Activated T-helper 2 cell treated with anti-CD3 and anti-CD28 coated beads, Interferon-gamma antibody, Interleukin-2, Interleukin-4, amounts not matched to agents 10 μg/mL and 5 μg/mL and 100 μg/mL, durations not matched to agents 14 hours and 24 hours and 36 hours (primary cell): ENCODE measurements at regions not wholly inside any gene's neighbourhood (a gene's known extent, or its start where the extent isn't known, plus 50 kb on each side); places are given as distances from the start of the nearest gene placed in this dataset.

Source experiments
- DNase-seq: peaks from one replicate; pipeline ENCODE4 v3.0.0; 2021; ENCODE audit warnings: low spot score
- H3K27ac Mint-ChIP-seq: one replicate; pipeline ENCODE4 v1.8.0; 2021; ENCODE audit warnings: mixed read lengths
- H3K27me3 Mint-ChIP-seq: one replicate; pipeline ENCODE4 v1.8.0; 2021; ENCODE audit warnings: low read depth, mixed read lengths
- H3K36me3 Mint-ChIP-seq: one replicate; pipeline ENCODE4 v1.8.0; 2021; ENCODE audit warnings: low read depth, mixed read lengths
- H3K4me1 Mint-ChIP-seq: one replicate; pipeline ENCODE4 v1.8.0; 2021; ENCODE audit warnings: low read depth, mixed read lengths
- H3K4me3 Mint-ChIP-seq: one replicate; pipeline ENCODE4 v1.8.0; 2021; ENCODE audit warnings: low read depth, mild to moderate bottlenecking, moderate library complexity, mixed read lengths
- H3K9me3 Mint-ChIP-seq: one replicate; pipeline ENCODE4 v1.8.0; 2021; ENCODE audit warnings: mixed read lengths
- intact Hi-C: fragments of 100-400 bp; cut with micrococcal nuclease; formaldehyde crosslinking; loops from one replicate; pipeline ENCODE4 v1.15.1; 2023

DNA sequence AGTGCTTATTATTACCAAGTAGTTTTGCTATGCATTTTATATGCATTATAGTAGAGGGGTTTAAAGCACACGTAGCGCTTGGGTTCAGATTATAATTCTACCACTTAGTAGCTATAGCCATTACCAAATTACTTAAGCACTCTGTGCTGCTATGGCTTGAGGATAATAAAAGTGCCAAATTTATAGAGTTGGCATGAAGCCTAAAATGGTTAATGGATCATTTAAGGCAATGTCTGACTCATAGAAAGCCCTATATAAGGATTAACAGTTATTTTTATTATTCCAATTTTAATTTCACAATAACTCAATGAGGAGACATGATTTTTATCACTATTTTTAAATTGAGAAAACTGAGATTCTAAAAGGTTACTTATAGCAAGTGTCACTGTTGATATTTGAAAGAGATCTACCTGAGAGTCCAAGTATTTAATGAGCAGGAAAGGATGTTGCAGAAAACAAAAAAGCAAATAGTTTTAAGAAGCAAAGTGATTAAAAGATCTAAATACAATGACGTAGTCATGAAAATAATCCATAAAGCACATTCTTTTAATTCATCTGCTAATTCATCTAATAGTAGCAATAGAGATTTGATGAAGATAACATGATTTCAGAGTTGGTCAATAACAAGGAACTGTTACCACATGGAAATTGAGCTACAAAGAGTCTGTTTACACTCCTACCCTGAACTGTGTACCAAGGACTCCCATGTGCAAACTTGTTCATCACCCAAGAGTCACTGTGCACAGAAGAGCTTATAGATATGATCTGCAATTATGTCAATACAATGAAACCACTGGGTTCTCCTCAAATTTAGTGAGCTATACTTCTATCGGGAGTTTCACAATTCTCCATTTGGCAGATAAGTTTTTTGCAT, 78.8 kb upstream of the DTNA start:
- Mint-ChIP-seq H3K4me1 (no peaks in the 10 kb centered on the region), H3K4me3 (no peak overlapping the region), H3K36me3 (no peaks in the 10 kb centered on the region), H3K27me3 (no peaks in the 10 kb centered on the region), H3K9me3 (no peaks in the 10 kb centered on the region), H3K27ac (no peak overlapping the region)
- DNase-seq: no peak
- intact Hi-C loops: no loop called here

DNA sequence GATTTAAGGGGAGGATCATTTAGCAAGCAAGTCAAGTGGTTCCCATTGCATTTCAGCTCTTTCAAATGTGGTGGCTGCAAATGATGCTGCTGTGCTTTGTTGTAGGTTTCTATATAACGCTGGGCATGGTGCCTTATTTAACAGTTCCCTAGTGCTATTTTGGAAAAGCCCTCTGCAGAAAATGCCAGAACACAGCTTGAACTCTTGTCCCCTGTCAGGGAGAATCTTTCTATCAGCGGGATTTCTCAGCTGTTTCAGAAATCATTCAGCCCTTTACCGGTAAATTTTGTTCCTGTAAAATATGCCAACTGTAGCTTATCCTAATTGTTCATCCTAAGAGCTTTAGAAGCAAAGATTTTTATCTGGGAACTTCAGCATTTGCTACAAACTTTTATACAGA, 77.8 kb upstream of the DTNA start:
- H3K27ac Mint-ChIP-seq: no peak overlapping the region
- no peaks in the 10 kb centered on the region for H3K36me3 Mint-ChIP-seq
- no peaks in the 10 kb centered on the region for H3K9me3 Mint-ChIP-seq
- H3K4me3 Mint-ChIP-seq: no peak overlapping the region
- no peak for DNase-seq
- no peaks in the 10 kb centered on the region for H3K4me1 Mint-ChIP-seq
- H3K27me3 Mint-ChIP-seq: no peaks in the 10 kb centered on the region
- intact Hi-C loops: no loop called here

DNA sequence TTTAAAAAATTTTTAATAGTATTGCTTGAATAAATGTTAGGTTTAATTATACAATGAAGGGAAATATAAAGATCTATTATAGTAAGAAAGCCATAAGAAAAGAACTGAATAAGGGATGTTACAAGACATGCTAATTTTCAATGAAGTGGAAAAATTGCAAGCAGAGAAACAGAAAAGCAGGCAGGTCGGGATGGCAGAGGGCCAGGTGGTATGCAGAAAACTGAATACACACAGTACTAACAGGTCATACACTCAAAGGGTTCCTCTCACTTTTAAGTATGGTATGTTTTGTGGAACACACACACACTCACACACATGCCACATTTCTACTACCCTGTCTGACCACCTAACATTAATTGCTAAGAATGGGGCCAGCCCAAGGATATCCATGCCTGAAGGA, 76.7 kb upstream of the DTNA start:
- Mint-ChIP-seq H3K27me3 (no peaks in the 10 kb centered on the region), H3K9me3 (no peaks in the 10 kb centered on the region), H3K4me1 (no peaks in the 10 kb centered on the region), H3K27ac (no peak overlapping the region), H3K4me3 (no peak overlapping the region), H3K36me3 (no peaks in the 10 kb centered on the region)
- intact Hi-C loops: no loop called here
- DNase-seq: no peak

DNA sequence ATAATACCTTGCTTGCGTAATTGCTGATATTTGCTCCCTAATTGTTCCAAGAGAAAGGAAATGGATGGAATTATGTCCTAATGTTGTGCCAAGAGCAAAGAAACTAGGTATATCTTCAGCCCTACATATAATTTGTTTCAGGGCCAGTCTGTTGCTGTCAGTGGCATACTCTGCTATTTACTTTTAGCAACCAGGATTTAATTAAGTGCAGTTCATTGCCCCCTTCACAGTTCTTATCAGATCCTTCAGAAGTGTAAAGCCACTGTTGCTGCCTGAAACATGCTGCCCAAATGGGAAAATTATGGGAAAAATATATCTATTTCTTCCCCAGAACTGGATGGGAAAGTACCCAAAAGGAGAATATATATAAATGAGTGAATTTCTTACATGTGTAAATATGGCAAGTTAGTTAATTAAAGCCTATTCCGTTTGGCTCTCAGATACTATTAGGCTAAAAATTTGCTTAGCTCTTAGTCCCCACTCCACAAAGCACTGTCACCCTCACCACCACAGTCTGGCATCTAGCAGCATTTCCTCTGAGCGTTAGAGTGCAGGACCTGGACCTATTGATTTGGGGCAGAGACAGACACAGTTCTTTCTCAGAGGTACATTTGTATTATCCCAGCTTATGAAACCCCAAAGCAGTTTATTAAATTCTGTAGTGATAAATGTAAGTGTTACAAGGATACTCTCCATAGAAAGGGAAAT, 72.8 kb upstream of the DTNA start:
- DNase-seq: no peak
- Mint-ChIP-seq H3K27me3 (no peaks in the 10 kb centered on the region), H3K4me1 (no peaks in the 10 kb centered on the region), H3K9me3 (no peaks in the 10 kb centered on the region), H3K4me3 (no peak overlapping the region), H3K36me3 (no peaks in the 10 kb centered on the region), H3K27ac (no peak overlapping the region)
- intact Hi-C loops: no loop called here

DNA sequence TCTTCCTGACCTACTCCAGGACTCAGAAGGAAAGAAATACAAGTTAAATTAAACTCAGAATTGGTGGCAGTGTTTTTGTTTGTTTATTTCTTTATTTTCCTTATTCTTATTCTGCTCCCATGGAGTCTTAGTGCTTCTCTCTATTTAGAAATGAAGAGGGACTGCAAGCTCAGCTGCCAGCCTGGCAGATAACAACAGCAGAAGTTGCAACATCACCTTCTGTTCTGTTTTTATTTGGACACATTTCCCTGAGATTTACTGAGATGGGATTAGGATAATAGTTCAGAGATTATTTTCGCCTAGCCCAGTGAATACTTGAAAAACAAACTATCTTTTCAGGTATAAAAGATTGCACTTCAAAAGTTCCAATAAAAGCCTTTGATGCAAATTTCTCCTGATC, 70.4 kb upstream of the DTNA start:
- Mint-ChIP-seq H3K4me1 (no peaks in the 10 kb centered on the region), H3K4me3 (no peak overlapping the region), H3K36me3 (no peaks in the 10 kb centered on the region), H3K27ac (no peak overlapping the region), H3K9me3 (no peaks in the 10 kb centered on the region), H3K27me3 (no peaks in the 10 kb centered on the region)
- intact Hi-C loops: no loop called here
- DNase-seq: no peak

DNA sequence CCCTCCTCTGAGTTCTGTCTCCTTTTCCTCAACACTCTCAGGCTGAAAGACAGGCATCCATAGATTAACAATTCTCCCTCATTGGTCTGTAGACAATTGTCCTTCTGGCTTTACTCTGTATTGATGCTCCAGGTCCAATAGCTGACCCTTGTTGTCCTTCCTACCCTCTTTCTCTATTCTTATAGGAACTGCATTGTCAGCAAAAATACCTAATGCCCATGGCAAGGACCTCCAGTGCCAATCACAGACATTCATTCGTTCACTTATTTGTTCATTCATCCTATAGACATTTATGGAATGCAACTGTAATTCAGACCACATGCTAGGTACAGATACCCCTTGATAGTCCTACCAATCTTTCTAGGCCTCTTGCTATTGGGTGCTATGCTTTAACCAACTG, 69.8 kb upstream of the DTNA start:
- Mint-ChIP-seq H3K4me3 (no peak overlapping the region), H3K27ac (no peak overlapping the region), H3K9me3 (no peaks in the 10 kb centered on the region), H3K27me3 (no peaks in the 10 kb centered on the region), H3K4me1 (no peaks in the 10 kb centered on the region), H3K36me3 (no peaks in the 10 kb centered on the region)
- no peak for DNase-seq
- intact Hi-C loops: no loop called here

DNA sequence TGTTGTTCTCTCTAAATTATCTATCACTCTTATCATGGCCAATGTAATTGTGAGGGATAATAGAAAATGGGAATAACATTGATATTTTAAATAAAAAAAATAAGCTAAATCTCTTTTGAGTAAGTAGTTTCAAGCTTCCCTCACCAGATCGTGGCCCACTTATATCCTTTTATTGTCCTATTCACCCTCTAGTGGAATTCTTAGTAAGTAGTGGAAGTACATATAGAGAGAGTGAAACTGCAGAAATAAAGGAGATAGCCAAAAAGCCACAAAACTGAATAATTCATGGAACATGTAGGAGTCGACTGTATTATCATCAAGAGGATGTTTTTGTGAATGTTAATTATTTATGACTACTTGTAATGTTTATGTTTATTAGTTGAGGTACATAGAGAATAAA, 66.1 kb upstream of the DTNA start:
- no peak for DNase-seq
- H3K36me3 Mint-ChIP-seq: no peaks in the 10 kb centered on the region
- H3K27me3 Mint-ChIP-seq: no peaks in the 10 kb centered on the region
- no peak overlapping the region for H3K4me3 Mint-ChIP-seq
- H3K27ac Mint-ChIP-seq: no peak overlapping the region
- no peaks in the 10 kb centered on the region for H3K9me3 Mint-ChIP-seq
- no peaks in the 10 kb centered on the region for H3K4me1 Mint-ChIP-seq
- intact Hi-C loops: no loop called here

DNA sequence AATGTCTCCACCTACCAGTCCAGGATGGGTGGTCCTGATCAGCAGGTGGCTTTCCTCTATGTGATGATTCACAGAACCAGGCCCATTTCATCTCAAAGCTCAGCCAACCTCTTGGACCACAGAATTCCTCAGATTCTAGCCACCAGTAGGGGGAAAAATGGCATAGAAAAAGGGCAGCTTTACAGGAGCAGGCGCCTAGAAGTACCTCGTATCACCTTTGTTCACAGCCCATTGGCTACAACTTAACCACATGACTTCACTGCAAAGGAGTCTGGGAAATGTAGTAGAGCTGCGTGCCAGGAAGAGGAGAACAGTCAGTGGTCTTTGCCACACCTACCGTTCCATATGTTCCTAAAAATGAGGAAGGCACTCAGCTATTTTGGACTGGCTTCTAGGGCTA, 62.8 kb upstream of the DTNA start:
- Mint-ChIP-seq H3K36me3 (no peaks in the 10 kb centered on the region), H3K4me1 (no peaks in the 10 kb centered on the region), H3K27me3 (no peaks in the 10 kb centered on the region), H3K27ac (no peak overlapping the region), H3K4me3 (no peak overlapping the region), H3K9me3 (no peaks in the 10 kb centered on the region)
- DNase-seq: no peak
- intact Hi-C loops: no loop called here

DNA sequence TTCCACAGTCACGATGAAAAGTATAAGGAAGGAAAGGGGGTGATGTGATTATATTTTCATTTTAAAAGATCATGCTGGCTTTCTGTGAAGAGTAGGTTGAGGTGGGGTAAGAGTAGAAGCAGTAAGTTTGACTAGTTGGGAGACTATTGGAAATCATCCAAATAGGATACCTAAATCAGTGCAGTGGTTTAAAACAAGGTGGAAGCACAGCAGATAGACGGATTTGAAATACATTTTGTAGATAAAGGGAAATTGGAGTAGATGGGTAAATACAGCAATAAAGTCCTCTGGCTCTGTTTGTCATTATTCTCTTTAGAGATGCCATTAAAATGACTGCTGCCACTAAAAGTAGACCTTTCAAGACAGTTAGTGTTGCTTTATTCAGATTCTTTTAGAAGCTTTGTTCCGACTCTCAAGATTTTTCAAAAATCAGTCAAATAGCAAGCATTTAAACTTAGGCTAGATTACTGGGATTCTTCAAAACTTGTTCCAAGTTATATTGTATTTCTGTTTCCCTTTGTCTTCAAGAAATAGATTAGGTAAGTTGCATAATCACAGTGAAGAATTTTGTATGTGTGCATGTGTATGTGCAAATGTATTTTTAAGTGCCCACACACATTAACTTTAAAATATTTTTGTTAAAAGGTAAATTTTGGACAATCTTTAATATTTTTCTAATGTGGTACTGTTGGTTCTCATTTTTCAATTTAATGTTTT, 61.7 kb upstream of the DTNA start:
- no peak for DNase-seq
- Mint-ChIP-seq H3K9me3 (no peaks in the 10 kb centered on the region), H3K4me1 (no peaks in the 10 kb centered on the region), H3K27ac (no peak overlapping the region), H3K27me3 (no peaks in the 10 kb centered on the region), H3K4me3 (no peak overlapping the region), H3K36me3 (no peaks in the 10 kb centered on the region)
- intact Hi-C loops: no loop called here

DNA sequence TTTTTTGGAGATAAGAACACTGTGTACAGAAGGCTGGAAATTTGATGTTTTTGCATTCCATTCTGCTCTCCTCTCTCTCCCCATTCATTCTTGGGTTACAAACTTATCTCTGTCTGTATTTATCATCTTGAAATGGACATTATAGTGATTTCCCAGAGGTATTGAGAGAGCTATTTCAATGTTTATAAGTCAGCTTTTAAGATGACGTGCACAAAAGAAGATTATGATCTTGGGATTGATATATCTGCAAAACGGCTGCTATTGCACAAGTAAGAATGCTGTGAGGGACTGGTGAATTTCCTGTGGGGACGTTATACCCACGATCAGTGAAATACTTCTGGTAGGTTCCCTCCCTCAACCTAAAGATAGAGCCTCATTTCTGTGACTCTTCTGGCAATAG, 61.0 kb upstream of the DTNA start:
- Mint-ChIP-seq H3K4me1 (no peaks in the 10 kb centered on the region), H3K9me3 (no peaks in the 10 kb centered on the region), H3K27me3 (no peaks in the 10 kb centered on the region), H3K36me3 (no peaks in the 10 kb centered on the region), H3K4me3 (no peak overlapping the region), H3K27ac (no peak overlapping the region)
- intact Hi-C loops: no loop called here
- no peak for DNase-seq

DNA sequence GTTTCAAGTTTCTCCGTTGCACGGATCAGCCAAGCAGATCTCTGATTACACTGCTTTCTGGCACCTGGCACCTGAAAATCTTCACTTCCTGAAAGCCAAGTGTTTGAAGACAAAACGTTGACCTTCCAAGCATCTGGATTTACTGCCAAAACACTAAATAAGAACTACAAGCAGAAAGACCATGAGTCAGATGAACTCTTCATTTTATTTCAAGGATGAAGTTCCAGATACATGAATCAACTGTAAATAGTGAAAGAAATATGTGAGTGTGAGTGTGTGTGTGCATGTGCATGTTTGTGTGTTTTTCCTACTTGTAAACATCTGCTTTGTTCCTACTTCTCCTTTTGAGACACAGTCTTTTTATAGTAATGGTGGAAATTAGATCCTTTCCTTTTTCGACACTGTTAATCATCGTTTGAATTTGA, 60.0 kb upstream of the DTNA start:
- no peaks in the 10 kb centered on the region for H3K36me3 Mint-ChIP-seq
- H3K4me3 Mint-ChIP-seq: no peak overlapping the region
- DNase-seq: no peak
- no peaks in the 10 kb centered on the region for H3K9me3 Mint-ChIP-seq
- H3K27ac Mint-ChIP-seq: no peak overlapping the region
- intact Hi-C loops: no loop called here
- no peaks in the 10 kb centered on the region for H3K27me3 Mint-ChIP-seq
- H3K4me1 Mint-ChIP-seq: no peaks in the 10 kb centered on the region

DNA sequence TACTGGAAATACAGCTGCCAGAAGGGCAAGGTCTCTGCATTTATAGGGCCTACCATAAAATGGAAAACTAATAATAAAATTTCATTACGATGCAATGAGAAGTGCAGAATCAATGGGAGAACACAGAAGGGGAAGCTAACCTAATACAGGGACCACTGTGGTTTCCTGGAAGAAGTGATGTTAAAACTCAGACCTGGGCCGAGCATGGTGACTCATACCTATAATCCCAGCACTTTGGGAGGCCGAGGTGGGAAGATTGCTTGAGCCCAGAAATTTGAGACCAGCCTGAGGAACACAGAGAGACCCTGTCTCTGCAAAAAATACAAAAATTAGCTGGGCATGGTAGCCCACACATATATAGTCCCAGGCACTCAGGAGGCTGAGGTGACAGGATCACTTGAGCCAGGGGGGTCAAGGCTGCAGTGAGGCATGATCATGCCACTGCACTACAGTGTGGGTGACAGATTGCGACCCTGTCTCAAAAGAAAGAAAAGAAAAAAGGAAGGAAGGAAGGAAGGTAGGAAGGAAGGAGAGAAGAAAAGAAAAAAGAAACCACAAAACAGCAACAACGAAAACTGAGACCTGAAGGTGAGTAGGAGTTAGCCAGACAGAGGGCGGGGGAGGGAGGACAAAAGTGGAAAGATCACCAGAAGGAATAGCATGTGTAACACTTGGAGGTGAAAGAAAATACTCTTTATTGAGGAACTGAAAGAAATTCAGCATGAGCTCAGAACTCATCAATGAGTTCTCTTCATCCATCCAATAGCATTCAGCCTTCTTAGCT, 58.3 kb upstream of the DTNA start:
- H3K36me3 Mint-ChIP-seq: no peaks in the 10 kb centered on the region
- H3K4me3 Mint-ChIP-seq: no peak overlapping the region
- intact Hi-C loops: no loop called here
- no peaks in the 10 kb centered on the region for H3K4me1 Mint-ChIP-seq
- no peak for DNase-seq
- no peaks in the 10 kb centered on the region for H3K27me3 Mint-ChIP-seq
- no peaks in the 10 kb centered on the region for H3K9me3 Mint-ChIP-seq
- no peak overlapping the region for H3K27ac Mint-ChIP-seq
